ACHN (cell line): ENCODE measurements at regions not wholly inside any gene's neighbourhood (a gene's known extent, or its start where the extent isn't known, plus 50 kb on each side); places are given as distances from the start of the nearest gene placed in this dataset.
"Not testable (repeated sequence)": the region's sequence is repeated elsewhere in the genome, so short reads cannot be mapped to it uniquely, and the experiment has no call there.

Source experiments
- DNase-seq: peaks from one replicate; pipeline ENCODE4 v3.0.0-alpha.2; 2015
- in situ Hi-C: cut with HindIII; loops from 2 replicates; pipeline ENCODE4 v1.10.0; 2017; ENCODE audit warnings: low sequenced_read_pairs, low pct_ligation_motif_present, low pct_unique_long_range_greater_than_20kb

- in situ Hi-C loops = no loop called here
Observed at GRCh38 chr15:61342390-61342789, 113.3 kb upstream of the RORA start.

GRCh38 chr15:61339516-61339915, 110.4 kb upstream of the RORA start:
- in situ Hi-C loops = no loop called here

More at GRCh38 chr15:61342390-61342789, 113.3 kb upstream of the RORA start:
- DNase-seq = no peak

DNA sequence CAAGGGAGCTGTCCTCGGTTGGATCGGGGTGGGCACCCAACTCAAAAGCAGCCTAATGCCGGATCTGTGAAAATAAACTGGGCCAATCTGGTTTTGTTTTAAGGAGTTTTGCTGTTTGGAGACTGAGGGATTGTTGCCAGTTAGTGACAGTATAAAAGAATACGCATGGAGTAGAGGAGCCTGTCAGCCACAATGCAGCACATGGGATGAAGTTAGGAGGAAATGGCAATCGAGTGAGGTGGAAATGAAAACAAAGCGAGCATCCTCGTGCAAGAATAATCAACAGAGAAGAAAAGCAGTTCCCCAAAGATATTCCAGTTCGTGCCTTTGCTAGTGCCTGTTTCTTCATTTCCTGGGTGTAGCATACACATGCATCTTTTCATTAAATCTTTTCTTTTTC, 108.4 kb upstream of the RORA start:
- in situ Hi-C loops = no loop called here
- DNase-seq = no peak

More at GRCh38 chr15:61339516-61339915, 110.4 kb upstream of the RORA start:
- DNase-seq = no peak

GRCh38 chr15:61336026-61336638, 107.0 kb upstream of the RORA start:
- no peak for DNase-seq
- in situ Hi-C loops = no loop called here

DNA sequence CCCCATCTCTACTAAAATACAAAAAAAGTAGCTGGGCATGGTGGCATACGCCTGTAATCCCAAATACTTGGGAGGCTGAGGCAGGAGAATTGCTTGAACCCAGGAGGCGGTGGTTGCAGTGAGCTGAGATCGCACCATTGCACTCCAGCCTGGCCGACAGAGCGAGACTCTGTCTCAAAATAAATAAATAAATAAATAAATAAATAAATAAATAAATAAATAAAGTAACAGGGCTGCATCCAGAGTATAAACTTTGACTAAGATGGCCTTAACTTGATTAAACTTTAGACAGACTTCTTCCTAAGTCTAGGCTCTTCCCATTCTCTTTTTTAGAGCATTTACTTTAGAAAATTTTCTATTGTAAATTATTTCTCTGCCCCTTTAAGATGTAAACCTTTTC, 105.6 kb upstream of the RORA start:
- DNase-seq, in situ Hi-C loops: not testable (repeated sequence)

- in situ Hi-C loops = no loop called here
- no peak for DNase-seq
Observed at GRCh38 chr15:61331019-61331418, 101.9 kb upstream of the RORA start.

- no peak for DNase-seq
- in situ Hi-C loops = no loop called here
Observed at GRCh38 chr15:61327019-61327631, 98.0 kb upstream of the RORA start.

- in situ Hi-C loops = no loop called here
- no peak for DNase-seq
Observed at GRCh38 chr15:61319892-61320291, 90.8 kb upstream of the RORA start.

- in situ Hi-C loops = no loop called here
- no peak for DNase-seq
Observed at GRCh38 chr15:61318802-61319525, 89.9 kb upstream of the RORA start.

GRCh38 chr15:61318301-61318700, 89.2 kb upstream of the RORA start:
- in situ Hi-C loops = no loop called here
- DNase-seq = no peak

GRCh38 chr15:61315471-61315870, 86.4 kb upstream of the RORA start:
- no peak for DNase-seq
- in situ Hi-C loops = no loop called here

DNA sequence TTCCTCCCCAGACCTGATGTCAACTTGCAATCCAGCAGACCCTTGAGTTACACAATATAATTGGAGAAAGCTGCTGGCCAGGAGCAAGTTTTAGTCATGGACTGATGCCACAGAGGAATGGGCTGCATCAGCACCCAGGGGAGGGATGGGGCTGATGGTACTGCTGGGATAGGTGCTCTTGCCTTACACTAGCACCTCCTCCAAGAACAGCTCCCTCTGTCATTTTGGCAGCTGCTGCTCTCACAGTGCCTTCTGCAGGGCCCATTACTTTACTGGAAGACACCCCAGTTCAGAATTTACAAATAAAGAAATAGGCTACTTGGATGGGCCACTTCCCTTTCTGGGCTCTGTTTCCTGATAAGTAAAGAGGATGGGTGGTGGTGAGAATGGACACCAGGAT, 85.3 kb upstream of the RORA start:
- in situ Hi-C loops = no loop called here
- DNase-seq = no peak

GRCh38 chr15:61309617-61310016, 80.5 kb upstream of the RORA start:
- in situ Hi-C loops = no loop called here
- DNase-seq = no peak

DNA sequence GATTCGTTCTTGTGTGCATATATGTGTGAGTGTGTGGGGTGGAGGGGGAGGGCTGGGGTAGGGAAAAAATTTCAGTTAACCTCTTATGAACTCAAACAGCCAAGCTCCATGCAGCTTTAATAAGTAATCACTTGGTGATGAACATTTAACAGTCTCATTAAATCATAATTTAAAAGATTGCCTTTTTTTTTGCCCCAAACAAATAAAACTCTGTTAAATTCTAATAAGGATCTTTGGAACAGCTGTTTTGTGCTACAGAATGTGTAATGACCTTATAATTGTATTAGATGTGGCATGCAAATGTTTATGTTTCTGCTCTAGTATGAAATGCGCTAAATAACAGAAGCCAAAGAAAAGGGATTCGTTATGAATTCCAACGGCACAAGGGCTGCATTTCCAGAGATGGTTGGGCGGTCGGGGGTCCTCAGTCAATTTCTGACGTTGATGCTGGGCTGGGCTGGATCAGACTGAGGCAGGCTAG, 80.0 kb upstream of the RORA start:
- in situ Hi-C loops = no loop called here
- no peak for DNase-seq

GRCh38 chr15:61308437-61308836, 79.3 kb upstream of the RORA start:
- DNase-seq = no peak
- in situ Hi-C loops = no loop called here

DNA sequence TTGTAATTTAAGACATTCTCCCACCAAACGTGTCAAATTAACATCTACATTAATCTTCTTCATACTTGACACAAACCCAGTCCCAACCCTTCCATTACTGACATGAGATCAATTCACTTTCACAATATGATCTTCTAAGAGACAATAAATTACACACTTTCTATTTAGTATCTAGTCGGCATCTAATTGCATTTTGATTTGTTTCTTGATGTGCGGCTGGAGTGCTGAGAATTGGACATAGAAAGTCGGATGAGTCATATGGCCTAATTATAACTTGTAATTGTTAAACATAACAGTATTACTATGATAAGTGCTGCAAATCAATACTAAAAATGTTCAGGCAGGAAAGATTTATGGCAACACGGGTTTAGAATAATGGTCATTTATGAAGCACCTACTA, 78.4 kb upstream of the RORA start:
- in situ Hi-C loops = no loop called here

GRCh38 chr15:61301701-61302100, 72.6 kb upstream of the RORA start:
- in situ Hi-C loops = no loop called here
- no peak for DNase-seq

More for the DNA sequence above, 78.4 kb upstream of the RORA start:
- no peak for DNase-seq

DNA sequence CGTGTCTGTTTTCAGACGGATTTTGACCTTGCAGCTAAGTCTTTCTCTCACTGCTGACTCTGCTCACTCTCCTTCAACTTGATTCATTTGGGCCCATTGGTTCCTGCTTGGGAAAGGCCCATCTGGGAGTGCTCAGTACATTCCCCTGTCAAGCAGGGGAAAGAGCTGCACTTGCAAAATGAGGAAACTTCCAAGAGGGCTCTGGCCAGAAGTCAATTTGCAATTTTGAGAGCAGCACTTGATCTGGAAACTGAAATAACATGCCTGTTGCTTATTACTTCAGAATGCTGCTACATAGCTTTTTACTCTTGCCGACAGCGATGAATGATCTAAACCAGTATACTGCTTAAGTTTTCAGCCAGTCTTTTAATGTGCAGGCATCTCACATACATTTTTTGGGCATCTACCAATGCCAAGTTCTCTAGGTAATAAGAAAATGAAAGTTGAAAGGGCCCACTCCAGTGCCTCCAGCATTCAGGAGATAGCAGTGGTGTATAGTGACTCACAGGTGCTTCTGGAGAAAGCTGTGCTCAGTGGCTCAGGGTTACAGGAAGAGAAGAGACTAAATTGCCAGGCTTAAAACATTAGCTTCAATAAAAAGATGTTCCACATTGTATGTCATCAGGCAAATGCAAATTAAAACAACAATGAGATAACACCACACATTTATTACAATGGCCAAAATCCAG, 70.1 kb upstream of the RORA start:
- no peak for DNase-seq
- in situ Hi-C loops = no loop called here

DNA sequence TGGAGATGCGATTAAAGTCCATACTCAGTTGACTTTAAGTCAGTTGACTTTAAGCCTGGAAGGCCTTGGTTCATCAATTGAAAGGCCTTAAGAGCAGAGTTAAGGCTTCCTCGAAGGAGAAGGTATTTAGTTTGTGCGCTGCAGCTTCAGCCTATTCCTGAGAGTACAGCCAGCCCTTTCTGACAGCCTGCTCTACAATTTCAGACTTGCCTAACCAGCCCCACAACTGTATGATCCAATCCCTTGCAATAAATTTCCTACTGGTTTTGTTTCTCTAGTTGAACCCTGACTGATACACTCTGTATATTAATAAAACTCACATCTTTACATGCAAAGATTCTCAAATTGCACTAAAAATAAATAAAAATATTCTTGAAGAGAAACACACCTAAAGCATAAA, 66.1 kb upstream of the RORA start:
- no peak for DNase-seq
- in situ Hi-C loops = no loop called here
